ENCODE measurements at regions not wholly inside any gene's neighbourhood (a gene's known extent, or its start where the extent isn't known, plus 50 kb on each side); places are given as distances from the start of the nearest gene placed in this dataset.

DNA sequence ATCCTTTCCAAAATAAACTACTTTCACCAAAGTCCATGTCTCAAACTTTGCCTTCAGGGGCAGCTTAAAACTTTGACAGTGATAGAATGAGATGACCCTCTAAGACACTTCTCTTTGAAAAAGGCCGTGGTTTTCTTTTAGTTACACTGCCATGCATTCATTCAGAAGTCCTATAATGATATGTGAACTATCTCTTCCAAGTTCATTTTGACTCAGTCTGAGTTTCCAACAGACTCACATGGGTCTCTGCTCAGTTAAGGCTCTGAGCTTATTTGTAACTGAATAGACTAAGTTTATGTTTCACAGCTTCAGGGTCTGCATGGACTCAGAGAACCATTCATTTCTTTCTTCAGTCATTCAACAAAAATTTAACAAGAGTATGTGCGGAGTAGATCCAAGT is 208.9 kb upstream of the PRSS1 start:
- TF ChIP-seq, protein P1, sequence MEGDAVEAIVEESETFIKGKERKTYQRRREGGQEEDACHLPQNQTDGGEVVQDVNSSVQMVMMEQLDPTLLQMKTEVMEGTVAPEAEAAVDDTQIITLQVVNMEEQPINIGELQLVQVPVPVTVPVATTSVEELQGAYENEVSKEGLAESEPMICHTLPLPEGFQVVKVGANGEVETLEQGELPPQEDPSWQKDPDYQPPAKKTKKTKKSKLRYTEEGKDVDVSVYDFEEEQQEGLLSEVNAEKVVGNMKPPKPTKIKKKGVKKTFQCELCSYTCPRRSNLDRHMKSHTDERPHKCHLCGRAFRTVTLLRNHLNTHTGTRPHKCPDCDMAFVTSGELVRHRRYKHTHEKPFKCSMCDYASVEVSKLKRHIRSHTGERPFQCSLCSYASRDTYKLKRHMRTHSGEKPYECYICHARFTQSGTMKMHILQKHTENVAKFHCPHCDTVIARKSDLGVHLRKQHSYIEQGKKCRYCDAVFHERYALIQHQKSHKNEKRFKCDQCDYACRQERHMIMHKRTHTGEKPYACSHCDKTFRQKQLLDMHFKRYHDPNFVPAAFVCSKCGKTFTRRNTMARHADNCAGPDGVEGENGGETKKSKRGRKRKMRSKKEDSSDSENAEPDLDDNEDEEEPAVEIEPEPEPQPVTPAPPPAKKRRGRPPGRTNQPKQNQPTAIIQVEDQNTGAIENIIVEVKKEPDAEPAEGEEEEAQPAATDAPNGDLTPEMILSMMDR (IDR thresholded peaks at IDR 0.05): no peak
- TF ChIP-seq ZFX (IDR thresholded peaks at IDR 0.05; ENCODE audit: borderline replicate concordance): no peak
- H3K27ac ChIP-seq: no peak overlapping the region

DNA sequence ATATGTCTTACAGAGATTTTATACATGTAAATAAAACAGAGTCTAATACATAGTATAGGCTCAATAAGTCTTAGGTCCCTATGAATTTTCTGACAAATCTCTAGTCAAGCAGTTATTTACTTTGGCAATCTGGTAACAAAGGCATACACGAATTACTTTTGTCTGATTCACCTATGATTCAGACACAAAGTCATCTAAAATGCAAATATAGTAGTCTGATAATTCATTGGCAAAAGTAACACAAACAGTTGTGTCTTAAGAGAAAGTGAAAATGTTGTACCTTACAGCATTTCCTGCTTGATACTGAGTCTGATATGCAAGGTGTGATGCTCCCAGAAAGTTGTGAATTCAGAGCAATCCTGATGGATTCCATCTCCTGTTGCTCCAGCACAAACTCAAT is 209.4 kb upstream of the PRSS1 start:
- H3K27ac ChIP-seq: no peak overlapping the region
- no peak for TF ChIP-seq ZFX (IDR thresholded peaks at IDR 0.05; ENCODE audit: borderline replicate concordance)
- TF ChIP-seq, protein P1 (IDR thresholded peaks at IDR 0.05): no peak

DNA sequence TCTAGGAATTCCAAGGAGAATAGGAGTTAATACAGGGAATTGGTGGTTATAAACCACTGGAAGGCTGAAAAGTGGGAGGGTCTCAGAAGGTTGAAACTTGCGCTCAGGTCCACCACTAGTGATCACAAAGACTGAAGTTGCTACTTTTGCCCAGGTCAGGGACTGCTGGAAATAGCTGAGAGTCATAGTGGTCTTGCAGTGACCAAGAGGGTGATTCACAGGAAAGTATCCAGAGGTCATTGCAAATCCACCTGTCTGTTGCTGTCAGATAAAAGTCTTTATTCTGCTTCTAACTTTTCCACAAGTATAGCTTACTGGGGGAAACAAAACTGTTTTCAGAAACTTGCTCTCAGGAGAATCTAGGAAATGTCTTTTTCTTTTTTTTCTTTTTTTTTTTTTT is 211.5 kb upstream of the PRSS1 start:
- H3K27ac ChIP-seq: no peak overlapping the region

DNA sequence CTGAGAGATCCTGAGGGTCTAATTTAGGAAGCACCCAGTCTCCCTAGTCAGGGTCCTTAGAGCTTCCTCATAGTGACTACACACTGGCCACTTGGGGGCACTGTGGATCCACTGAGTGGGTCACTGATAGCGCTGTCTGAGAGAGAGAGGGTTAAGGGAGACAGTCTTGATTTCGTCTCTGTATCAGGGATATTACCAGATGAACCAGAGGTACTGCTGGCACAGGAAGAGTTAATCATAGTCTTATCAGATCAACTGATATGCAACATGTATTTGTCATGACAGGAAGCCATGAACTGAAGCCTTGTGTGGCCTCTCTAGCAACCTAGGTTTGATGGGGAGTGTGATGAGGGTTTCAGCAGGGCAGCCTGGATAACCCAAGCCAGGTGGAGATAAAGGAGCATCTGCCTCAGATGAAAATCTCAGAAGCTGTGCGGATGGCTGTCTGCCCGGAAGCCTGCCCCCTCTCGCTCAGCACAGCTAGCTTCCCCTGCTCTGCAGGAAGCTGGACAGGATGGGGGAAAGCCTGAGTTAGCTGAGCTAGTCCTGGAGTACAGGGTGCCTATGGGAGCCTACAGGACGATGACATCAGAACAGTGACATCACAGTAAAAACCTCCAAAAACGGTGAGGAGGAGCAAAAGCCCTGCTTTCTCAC is 214.0 kb upstream of the PRSS1 start:
- H3K27ac ChIP-seq: no peak overlapping the region
- no peak for TF ChIP-seq ZFX (IDR thresholded peaks at IDR 0.05; ENCODE audit: borderline replicate concordance)
- TF ChIP-seq, protein P1 (IDR thresholded peaks at IDR 0.05): peak; percentile 92

More for the DNA sequence above, 211.5 kb upstream of the PRSS1 start:
- no peak for TF ChIP-seq ZFX (IDR thresholded peaks at IDR 0.05; ENCODE audit: borderline replicate concordance)

DNA sequence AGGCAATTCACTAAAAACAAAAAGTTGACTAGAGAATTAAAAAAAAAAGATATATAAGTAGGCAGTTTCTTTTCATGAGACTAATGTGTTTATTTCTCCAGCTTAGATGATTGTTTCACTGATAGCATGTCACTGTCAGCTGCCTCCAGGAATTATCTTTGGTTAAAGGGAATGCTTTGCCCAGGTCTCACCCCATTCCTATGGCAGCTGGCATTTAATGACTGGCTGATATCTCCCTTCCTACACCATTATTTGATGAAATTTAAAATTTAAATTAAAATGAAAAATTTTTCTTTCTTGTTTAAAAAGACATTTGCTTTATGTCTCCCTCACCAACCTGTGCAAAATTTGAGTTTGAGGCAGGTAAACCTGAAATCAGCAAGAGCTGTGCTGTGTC is 214.5 kb upstream of the PRSS1 start:
- no peak overlapping the region for H3K27ac ChIP-seq
- TF ChIP-seq, protein P1 (IDR thresholded peaks at IDR 0.05): no peak
- TF ChIP-seq ZFX (IDR thresholded peaks at IDR 0.05; ENCODE audit: borderline replicate concordance): no peak

DNA sequence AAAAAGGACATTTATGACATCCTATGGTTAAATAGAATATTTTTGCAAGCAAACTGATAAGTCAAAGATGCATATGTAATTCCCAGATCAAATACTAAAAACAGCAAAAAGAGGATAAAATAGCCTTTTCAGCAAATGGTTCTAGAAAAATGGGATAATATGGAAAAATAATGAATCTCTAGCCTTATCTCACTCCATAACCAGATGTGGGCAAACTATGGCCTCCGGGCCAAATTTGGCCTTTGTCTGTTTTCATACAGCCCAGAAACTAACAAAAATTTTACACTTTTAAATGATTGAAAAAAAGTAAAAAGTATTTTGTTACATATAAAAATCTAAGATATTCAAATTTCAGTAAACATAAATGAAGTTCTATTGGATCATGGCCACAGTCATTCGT is 215.4 kb upstream of the PRSS1 start:
- no peak for TF ChIP-seq ZFX (IDR thresholded peaks at IDR 0.05; ENCODE audit: borderline replicate concordance)
- TF ChIP-seq, protein P1 (IDR thresholded peaks at IDR 0.05): no peak

DNA sequence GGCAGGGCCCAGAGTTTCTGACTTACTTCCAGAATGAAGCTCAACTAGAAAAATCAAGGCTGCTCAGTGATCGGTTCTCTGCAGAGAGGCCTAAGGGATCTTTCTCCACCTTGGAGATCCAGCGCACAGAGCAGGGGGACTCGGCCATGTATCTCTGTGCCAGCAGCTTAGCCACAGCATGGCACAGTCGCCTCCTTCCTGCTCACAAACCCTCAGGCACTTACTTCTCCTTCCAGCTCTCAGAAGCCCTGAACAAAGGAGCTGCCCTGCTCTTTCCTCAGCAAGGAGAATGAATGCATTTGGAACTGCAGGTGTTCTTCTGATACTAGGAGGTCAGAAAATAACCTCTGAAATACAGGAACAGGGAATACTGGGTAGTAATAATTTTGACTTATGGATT is 219.7 kb upstream of the PRSS1 start:
- TF ChIP-seq, protein P1 (IDR thresholded peaks at IDR 0.05): no peak
- no peak for TF ChIP-seq ZFX (IDR thresholded peaks at IDR 0.05; ENCODE audit: borderline replicate concordance)
- no peak overlapping the region for H3K27ac ChIP-seq

More for the DNA sequence above, 215.4 kb upstream of the PRSS1 start:
- H3K27ac ChIP-seq: no peak overlapping the region

Measured in 22Rv1 (cell line).